ENCODE measurements at regions not wholly inside any gene's neighbourhood (a gene's known extent, or its start where the extent isn't known, plus 50 kb on each side); places are given as distances from the start of the nearest gene placed in this dataset.

DNA sequence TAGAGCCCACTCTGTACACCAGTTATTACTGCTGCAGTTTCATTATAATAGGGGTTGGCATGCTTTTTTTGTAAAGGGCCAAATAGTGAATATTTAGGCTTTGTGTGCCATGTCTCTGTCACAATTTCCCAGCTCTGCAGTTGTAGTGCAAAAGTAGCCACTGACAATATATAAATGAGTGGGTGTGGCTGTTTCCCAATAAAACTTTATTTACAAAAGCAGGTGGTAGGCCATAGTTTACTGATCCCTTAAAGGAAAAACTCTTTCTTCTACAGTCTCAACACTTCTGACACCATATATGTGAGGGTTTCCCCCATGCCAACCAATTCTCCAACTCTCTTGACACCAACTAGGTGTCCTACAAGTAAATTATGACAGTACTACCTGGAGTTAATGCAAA, 110.2 kb upstream of the NAP1L1 start:
- no peaks in the 10 kb centered on the region for H3K4me1 Mint-ChIP-seq (ENCODE audit: low read depth)
- ChIA-PET POLR2A (no interaction called here), CTCF (no interaction called here)
- Histone ChIP-seq H3K9me3 (ENCODE audit: control insufficient read depth in 1 of 2, insufficient read depth in 1 of 2, low read length in 2 of 2) (peaks cover 0 to 19% of the 10 kb centered on the region in 2 experiments), H3K36me3 (ENCODE audit: insufficient read depth, low read length) (no peaks in the 10 kb centered on the region), H3K4me3 (ENCODE audit: low read length) (no peak overlapping the region), H3K27me3 (ENCODE audit: control insufficient read depth in 1 of 2, insufficient read depth in 2 of 2, low read length in 2 of 2) (no peaks in the 10 kb centered on the region), H3K27ac (ENCODE audit: low read depth in 1 of 2, low read length in 2 of 2) (no peak overlapping the region), H3K4me1 (ENCODE audit: insufficient read depth, low read length) (no peaks in the 10 kb centered on the region)
- intact Hi-C loops (cut with DNase I, micrococcal nuclease): no loop called here
- H3K4me3 Mint-ChIP-seq: no peak overlapping the region
- ATAC-seq (ENCODE audit: poor library complexity) (no peak), DNase-seq (no peak)
- no peaks in the 10 kb centered on the region for H3K27me3 Mint-ChIP-seq
- TF ChIP-seq, protein P1, sequence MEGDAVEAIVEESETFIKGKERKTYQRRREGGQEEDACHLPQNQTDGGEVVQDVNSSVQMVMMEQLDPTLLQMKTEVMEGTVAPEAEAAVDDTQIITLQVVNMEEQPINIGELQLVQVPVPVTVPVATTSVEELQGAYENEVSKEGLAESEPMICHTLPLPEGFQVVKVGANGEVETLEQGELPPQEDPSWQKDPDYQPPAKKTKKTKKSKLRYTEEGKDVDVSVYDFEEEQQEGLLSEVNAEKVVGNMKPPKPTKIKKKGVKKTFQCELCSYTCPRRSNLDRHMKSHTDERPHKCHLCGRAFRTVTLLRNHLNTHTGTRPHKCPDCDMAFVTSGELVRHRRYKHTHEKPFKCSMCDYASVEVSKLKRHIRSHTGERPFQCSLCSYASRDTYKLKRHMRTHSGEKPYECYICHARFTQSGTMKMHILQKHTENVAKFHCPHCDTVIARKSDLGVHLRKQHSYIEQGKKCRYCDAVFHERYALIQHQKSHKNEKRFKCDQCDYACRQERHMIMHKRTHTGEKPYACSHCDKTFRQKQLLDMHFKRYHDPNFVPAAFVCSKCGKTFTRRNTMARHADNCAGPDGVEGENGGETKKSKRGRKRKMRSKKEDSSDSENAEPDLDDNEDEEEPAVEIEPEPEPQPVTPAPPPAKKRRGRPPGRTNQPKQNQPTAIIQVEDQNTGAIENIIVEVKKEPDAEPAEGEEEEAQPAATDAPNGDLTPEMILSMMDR (IDR thresholded peaks at IDR 0.05): no peak
- no peaks in the 10 kb centered on the region for H3K36me3 Mint-ChIP-seq (ENCODE audit: low read depth)
- H3K27ac Mint-ChIP-seq: no peak overlapping the region
- H3K9me3 Mint-ChIP-seq: peaks cover 15% of the 10 kb centered on the region

DNA sequence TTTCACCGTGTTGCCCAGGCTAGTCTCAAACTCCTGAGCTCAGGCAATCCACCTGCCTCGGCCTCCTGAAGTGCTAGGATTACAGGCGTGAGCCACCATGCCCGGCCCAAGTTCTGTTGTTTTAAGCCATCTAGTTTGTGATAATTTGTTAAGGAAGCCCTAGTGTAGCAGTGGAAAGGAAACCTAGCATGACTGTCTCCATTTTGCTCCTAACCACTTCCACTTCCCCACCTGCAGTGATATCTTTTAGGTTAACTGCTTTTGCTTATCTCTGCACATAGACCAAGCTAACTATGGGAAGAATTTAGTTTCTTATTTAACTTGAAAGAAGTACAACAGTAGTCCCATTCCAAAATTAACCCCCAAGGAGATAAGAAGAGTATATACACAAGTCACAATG, 109.5 kb upstream of the NAP1L1 start:
- Histone ChIP-seq H3K27ac (ENCODE audit: low read depth in 1 of 2, low read length in 2 of 2) (no peak overlapping the region), H3K9me3 (ENCODE audit: control insufficient read depth in 1 of 2, insufficient read depth in 1 of 2, low read length in 2 of 2) (peaks cover 0 to 11% of the 10 kb centered on the region in 2 experiments), H3K27me3 (ENCODE audit: control insufficient read depth in 1 of 2, insufficient read depth in 2 of 2, low read length in 2 of 2) (no peaks in the 10 kb centered on the region), H3K4me1 (ENCODE audit: insufficient read depth, low read length) (no peaks in the 10 kb centered on the region), H3K36me3 (ENCODE audit: insufficient read depth, low read length) (no peaks in the 10 kb centered on the region), H3K4me3 (ENCODE audit: low read length) (no peak overlapping the region)
- ChIA-PET POLR2A (no interaction called here), CTCF (no interaction called here)
- TF ChIP-seq, protein P1 (IDR thresholded peaks at IDR 0.05): no peak
- Mint-ChIP-seq H3K36me3 (ENCODE audit: low read depth) (no peaks in the 10 kb centered on the region), H3K4me1 (ENCODE audit: low read depth) (no peaks in the 10 kb centered on the region), H3K9me3 (peaks cover 10% of the 10 kb centered on the region), H3K4me3 (no peak overlapping the region), H3K27me3 (no peaks in the 10 kb centered on the region), H3K27ac (no peak overlapping the region)
- ATAC-seq (ENCODE audit: poor library complexity) (no peak), DNase-seq (no peak)
- intact Hi-C loops (cut with DNase I, micrococcal nuclease): no loop called here

DNA sequence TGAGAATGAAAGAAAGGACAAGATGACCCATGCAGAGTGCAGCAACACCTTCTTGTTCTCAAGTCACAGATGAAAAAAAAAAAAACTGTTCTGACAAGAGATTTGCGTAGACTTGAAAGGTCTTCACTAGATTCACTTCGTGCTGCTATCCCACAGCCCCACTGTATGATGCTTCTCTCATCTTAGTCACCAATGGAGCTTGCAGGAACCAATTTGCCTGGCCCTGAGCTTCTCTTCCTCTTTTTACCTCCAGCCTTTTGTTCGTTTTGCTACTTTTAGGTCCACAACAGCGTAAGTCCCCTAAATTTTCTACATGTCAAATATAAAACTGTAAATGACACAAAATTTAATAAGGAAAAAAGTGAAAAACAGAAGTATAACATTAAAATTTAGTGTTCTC, 107.9 kb upstream of the NAP1L1 start:
- no peaks in the 10 kb centered on the region for H3K9me3 Mint-ChIP-seq
- no peaks in the 10 kb centered on the region for H3K36me3 ChIP-seq (ENCODE audit: insufficient read depth, low read length)
- no peak overlapping the region for H3K27ac ChIP-seq (ENCODE audit: low read depth in 1 of 2, low read length in 2 of 2)
- ChIA-PET POLR2A (no interaction called here), CTCF (interaction anchor here (0.7 kb wide), 1 partner anchor 181 kb away, joined by 3 read pairs; no protein-coding TSS in a partner anchor)
- no peaks in the 10 kb centered on the region for H3K27me3 ChIP-seq (ENCODE audit: control insufficient read depth in 1 of 2, insufficient read depth in 2 of 2, low read length in 2 of 2)
- no peak overlapping the region for H3K27ac Mint-ChIP-seq
- H3K4me3 ChIP-seq (ENCODE audit: low read length): no peak overlapping the region
- no peak overlapping the region for H3K4me3 Mint-ChIP-seq
- peaks cover 5% of the 10 kb centered on the region for H3K27me3 Mint-ChIP-seq
- ATAC-seq (ENCODE audit: poor library complexity) (no peak), DNase-seq (no peak)
- no peaks in the 10 kb centered on the region for H3K4me1 ChIP-seq (ENCODE audit: insufficient read depth, low read length)
- H3K4me1 Mint-ChIP-seq (ENCODE audit: low read depth): no peaks in the 10 kb centered on the region
- TF ChIP-seq, protein P1 (IDR thresholded peaks at IDR 0.05): no peak
- intact Hi-C loops (cut with DNase I, micrococcal nuclease): no loop called here
- H3K9me3 ChIP-seq (ENCODE audit: control insufficient read depth in 1 of 2, insufficient read depth in 1 of 2, low read length in 2 of 2): no peaks in the 10 kb centered on the region
- no peaks in the 10 kb centered on the region for H3K36me3 Mint-ChIP-seq (ENCODE audit: low read depth)
